Sigmoid colon (tissue), 6 donors: ENCODE measurements at regions not wholly inside any gene's neighbourhood (a gene's known extent, or its start where the extent isn't known, plus 50 kb on each side); places are given as distances from the start of the nearest gene placed in this dataset.

ENCODE experiments used
- DNase-seq: peaks from one replicate; pipeline ENCODE4 v3.0.0-alpha.2; 2019
- H3K27ac ChIP-seq, 4 donors: fragments of 200-600 bp; sonication (generic); one replicate each; pipeline ENCODE4 v1.5.1; 2016 to 2019; ENCODE audit warnings: mild to moderate bottlenecking in 1 of 4
- H3K27me3 ChIP-seq, 3 donors: fragments of 200-600 bp; sonication (generic); one replicate each; pipeline ENCODE4 v1.5.1; 2019; ENCODE audit warnings: mild to moderate bottlenecking in 1 of 3
- H3K36me3 ChIP-seq, 4 donors: fragments of 200-600 bp; sonication (generic); one replicate each; pipeline ENCODE4 v1.5.1; 2016 to 2019
- H3K4me1 ChIP-seq, 4 donors: fragments of 200-600 bp; sonication (generic); one replicate each; pipeline ENCODE4 v1.5.1; 2017 to 2019
- H3K4me3 ChIP-seq, 4 donors: fragments of 200-600 bp; sonication (generic); one replicate each; pipeline ENCODE4 v1.5.1; 2017 to 2019; ENCODE audit warnings: mild to moderate bottlenecking in 2 of 4, moderate library complexity in 1 of 4
- H3K9me3 ChIP-seq, 4 donors: fragments of 200-600 bp in 3 of 4; sonication (generic) in 3 of 4; one replicate each; pipeline versions ENCODE4 v1.5.1 to v1.6.1; 2013 to 2019
- CTCF ChIP-seq, 4 experiments: fragments of 450-650 bp in 3 of 4; fragments of 200-600 bp in 1 of 4; IDR thresholded peaks; one replicate each; pipeline ENCODE4 v1.5.1; 2016 to 2019; ENCODE audit warnings: antibody characterized with exemption in 4 of 4, mild to moderate bottlenecking in 3 of 4, moderate library complexity in 2 of 4
- EP300 ChIP-seq, 4 donors: sonication (generic); formaldehyde crosslinking; IDR thresholded peaks; one replicate each; pipeline ENCODE4 v1.6.1; 2017; ENCODE audit warnings: antibody characterized with exemption in 4 of 4
- POLR2A ChIP-seq, 2 donors: fragments of 450-650 bp; IDR thresholded peaks; one replicate each; pipeline ENCODE4 v1.6.1; 2016; ENCODE audit warnings: antibody characterized with exemption in 2 of 2, mild to moderate bottlenecking in 2 of 2, moderate library complexity in 2 of 2
- POLR2AphosphoS5 ChIP-seq, 4 donors: sonication (generic); formaldehyde crosslinking; IDR thresholded peaks; one replicate each; pipeline ENCODE4 v1.6.1; 2017; ENCODE audit warnings: antibody characterized with exemption in 4 of 4
- WGBS, 2 donors: extraction: QIAGEN DNeasy Blood & Tissue Kit; methylation state at CpG; one replicate each; pipeline ENCODE4 v1.1.7; 2013; 5-methylcytosine and 5-hydroxymethylcytosine counted together
- intact Hi-C: fragments of 100-400 bp; cut with DNase I; formaldehyde crosslinking; loops from one replicate; pipeline ENCODE4 v1.15.1; 2023
- donor health status: healthy with polysubstance abuse.
- donor health status: healthy.

DNA sequence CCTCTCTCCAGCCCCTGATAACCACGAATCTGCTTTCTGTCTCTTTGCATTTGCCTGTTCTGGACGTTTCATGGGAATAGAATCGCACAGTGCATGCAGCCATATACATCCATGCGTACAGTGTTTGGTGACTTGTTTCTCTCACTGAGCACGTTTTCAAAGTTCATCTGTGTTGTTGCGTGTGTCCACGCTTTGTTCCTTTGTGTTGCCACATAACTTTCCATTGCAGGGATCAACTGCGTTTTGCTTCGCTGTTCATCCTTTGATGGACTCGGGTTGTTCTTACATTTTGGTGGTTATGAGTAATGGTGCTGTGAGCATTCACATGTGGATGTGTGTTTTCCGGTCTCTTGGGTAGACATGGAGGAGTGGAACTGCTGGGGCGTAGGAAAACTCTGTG is 56.4 kb upstream of the TAMM41 start:
- Histone ChIP-seq H3K36me3 (no peaks in the 10 kb centered on the region), H3K27ac (no peak overlapping the region), H3K4me1 (no peaks in the 10 kb centered on the region), H3K9me3 (no peaks in the 10 kb centered on the region), H3K4me3 (no peak overlapping the region), H3K27me3 (no peaks in the 10 kb centered on the region)
- 66 to 73% methylated on average over 12 of the region's 12 CpGs for WGBS, 2 donors
- no peak for DNase-seq
- TF ChIP-seq EP300 (IDR thresholded peaks at IDR 0.05) (no peak), POLR2A (IDR thresholded peaks at IDR 0.05) (no peak), CTCF (IDR thresholded peaks at IDR 0.05) (no peak), POLR2AphosphoS5 (IDR thresholded peaks at IDR 0.05) (no peak)
- intact Hi-C loops = no loop called here

- Histone ChIP-seq H3K36me3 (no peaks in the 10 kb centered on the region), H3K4me3 (no peak overlapping the region), H3K27me3 (no peaks in the 10 kb centered on the region), H3K9me3 (no peaks in the 10 kb centered on the region), H3K4me1 (no peaks in the 10 kb centered on the region), H3K27ac (no peak overlapping the region)
- intact Hi-C loops = no loop called here
- WGBS, 2 donors = 82 to 84% methylated on average over 6 of the region's 6 CpGs
- no peak for TF ChIP-seq CTCF (IDR thresholded peaks at IDR 0.05)
- no peak for TF ChIP-seq EP300 (IDR thresholded peaks at IDR 0.05)
- no peak for TF ChIP-seq POLR2A (IDR thresholded peaks at IDR 0.05)
- TF ChIP-seq POLR2AphosphoS5 (IDR thresholded peaks at IDR 0.05) = no peak
- DNase-seq = no peak
Measured at GRCh38 chr3:11903447-11903846, 56.8 kb upstream of the TAMM41 start.

- no peak for DNase-seq
- TF ChIP-seq CTCF (IDR thresholded peaks at IDR 0.05) (no peak), POLR2AphosphoS5 (IDR thresholded peaks at IDR 0.05) (no peak), POLR2A (IDR thresholded peaks at IDR 0.05) (no peak), EP300 (IDR thresholded peaks at IDR 0.05) (no peak)
- 65 to 68% methylated on average over 4 of the region's 4 CpGs for WGBS, 2 donors
- Histone ChIP-seq H3K27ac (no peak overlapping the region), H3K4me1 (no peaks in the 10 kb centered on the region), H3K9me3 (no peaks in the 10 kb centered on the region), H3K4me3 (no peak overlapping the region), H3K36me3 (no peaks in the 10 kb centered on the region), H3K27me3 (no peaks in the 10 kb centered on the region)
- intact Hi-C loops = no loop called here
Measured at GRCh38 chr3:11904157-11904556, 57.5 kb upstream of the TAMM41 start.

DNA sequence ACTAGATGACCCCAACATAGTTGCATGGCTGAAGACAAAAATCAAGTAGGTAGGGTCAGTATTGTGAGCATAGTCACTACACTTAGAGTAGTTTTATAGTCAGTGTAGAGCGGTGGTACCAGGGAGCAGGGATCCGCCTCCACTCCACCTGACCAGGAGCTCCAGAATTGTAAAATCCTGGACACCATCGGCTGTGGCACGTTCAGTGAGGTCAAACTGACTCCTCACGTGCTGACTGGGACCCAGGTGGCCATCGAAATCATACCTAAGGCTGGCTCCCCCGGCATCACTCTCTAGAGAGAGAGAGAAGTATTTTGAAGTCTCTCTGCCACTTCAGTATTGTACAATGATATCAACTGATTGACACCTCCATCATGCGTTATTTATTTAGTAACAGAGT is 59.7 kb upstream of the TAMM41 start:
- H3K27me3 ChIP-seq = peaks cover 0 to 4% (median 0%) of the 10 kb centered on the region in 3 donors
- WGBS, 2 donors = 76 to 77% methylated on average over 8 of the region's 8 CpGs
- H3K36me3 ChIP-seq = no peaks in the 10 kb centered on the region
- no peak for DNase-seq
- intact Hi-C loops = no loop called here
- H3K4me3 ChIP-seq = no peak overlapping the region
- no peak for TF ChIP-seq POLR2A (IDR thresholded peaks at IDR 0.05)
- no peak for TF ChIP-seq POLR2AphosphoS5 (IDR thresholded peaks at IDR 0.05)
- no peak for TF ChIP-seq EP300 (IDR thresholded peaks at IDR 0.05)
- no peak for TF ChIP-seq CTCF (IDR thresholded peaks at IDR 0.05)
- no peak overlapping the region for H3K27ac ChIP-seq
- H3K4me1 ChIP-seq = no peaks in the 10 kb centered on the region
- no peaks in the 10 kb centered on the region for H3K9me3 ChIP-seq
